HG03139 (cell line): ENCODE measurements at regions not wholly inside any gene's neighbourhood (a gene's known extent, or its start where the extent isn't known, plus 50 kb on each side); places are given as distances from the start of the nearest gene placed in this dataset.
"Not testable (repeated sequence)": the region's sequence is repeated elsewhere in the genome, so short reads cannot be mapped to it uniquely, and the experiment has no call there.

Source experiments
- ATAC-seq: cut with Tn5 transposase; IDR thresholded peaks from one replicate; pipeline ENCODE4 v1.9.1; 2021; ENCODE audit not compliant: unreplicated experiment

DNA sequence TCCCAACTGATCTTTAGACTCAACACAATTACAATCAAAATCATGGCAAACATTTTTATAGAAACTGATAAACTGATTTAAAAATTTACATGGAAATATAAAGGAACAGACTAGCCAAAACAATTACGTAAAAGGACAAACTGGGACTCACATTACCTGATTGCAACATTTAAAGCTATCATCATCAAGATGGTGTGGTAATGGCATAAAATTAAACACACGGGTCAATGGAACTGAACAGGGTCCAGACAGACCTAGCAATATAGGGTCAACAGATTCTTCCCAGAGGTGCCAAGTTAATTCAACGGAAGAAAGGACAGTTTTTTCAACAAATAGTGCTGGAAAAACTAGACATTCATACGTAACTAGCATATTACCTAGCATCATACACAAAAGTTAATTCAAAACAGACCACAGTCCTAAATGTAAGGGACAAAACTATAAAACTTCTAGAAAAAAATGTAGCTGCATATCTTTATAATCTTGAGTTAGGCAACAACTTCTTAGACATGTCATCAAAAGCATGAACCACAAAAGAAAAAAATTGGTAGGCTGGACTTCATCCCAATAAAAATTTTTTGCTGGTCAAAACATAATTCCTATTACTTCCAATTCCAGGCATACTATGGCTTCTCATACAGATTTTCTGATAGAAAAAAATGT is 147.4 kb upstream of the BEND6 start:
- no peak for ATAC-seq

DNA sequence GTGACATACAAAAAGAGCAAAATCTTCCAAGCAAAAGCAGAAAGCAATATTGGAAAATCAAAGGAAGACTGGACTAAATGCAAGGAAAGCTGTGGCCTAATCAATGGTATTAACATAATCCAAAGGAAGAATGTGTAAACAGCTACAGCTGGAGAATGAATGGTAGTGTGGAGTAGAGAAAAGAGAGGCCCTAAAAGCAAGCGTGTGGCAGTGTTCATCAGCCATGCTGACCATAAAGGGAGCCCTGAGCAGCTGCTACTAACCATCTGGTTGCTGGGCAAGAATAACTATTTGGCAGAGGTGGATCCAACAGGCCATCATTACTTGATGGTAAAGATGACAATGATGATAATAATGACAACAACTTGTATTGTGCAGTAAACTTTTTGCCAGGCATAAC is 148.5 kb upstream of the BEND6 start:
- no peak for ATAC-seq

- ATAC-seq: no peak
Observed at GRCh38 chr6:56804996-56805395, 149.9 kb upstream of the BEND6 start.

DNA sequence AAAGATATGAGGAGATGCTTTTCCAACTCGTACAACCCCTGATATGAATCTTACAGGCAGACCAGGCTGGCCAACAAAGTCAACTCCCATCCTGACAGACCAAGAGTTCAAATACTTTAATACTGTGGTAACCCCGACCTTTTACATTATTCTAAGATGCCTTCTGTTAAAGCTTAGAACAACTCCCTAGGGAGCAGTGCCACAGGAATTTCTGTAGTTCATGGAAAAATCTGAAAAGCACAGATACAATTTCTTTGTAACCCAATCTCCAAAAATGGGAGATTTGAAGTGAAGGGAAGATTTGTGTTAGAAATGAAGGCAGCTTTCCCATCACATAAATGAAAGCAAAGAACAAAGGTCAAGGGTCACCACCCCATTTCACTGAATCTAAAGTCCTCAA is 151.3 kb upstream of the BEND6 start:
- no peak for ATAC-seq

GRCh38 chr6:56802584-56802983 is 152.3 kb upstream of the BEND6 start:
- no peak for ATAC-seq

- no peak for ATAC-seq
Observed at GRCh38 chr6:56799989-56800388, 154.9 kb upstream of the BEND6 start.

DNA sequence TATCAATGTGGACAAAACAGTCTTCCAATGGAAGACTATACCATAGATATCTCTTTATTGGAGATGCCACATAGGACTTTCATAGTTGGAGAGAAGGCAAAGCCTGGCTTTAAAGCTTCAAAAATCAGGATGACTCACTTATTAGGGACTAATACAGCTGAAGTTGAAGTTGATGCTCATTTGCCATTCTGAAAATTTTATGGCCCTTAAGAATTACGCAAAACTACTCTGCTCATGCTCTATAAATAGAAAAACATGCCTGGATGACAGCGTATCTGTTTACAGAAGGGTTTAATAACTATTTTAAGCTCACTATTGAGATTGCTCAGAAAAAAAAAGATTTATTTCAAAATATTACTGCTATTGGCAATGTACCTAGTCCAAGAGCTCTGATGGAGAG is 155.5 kb upstream of the DST start:
- no peak for ATAC-seq

GRCh38 chr6:56796196-56796532 is 153.5 kb upstream of the DST start:
- ATAC-seq: no peak

GRCh38 chr6:56795466-56796195 is 152.9 kb upstream of the DST start:
- ATAC-seq: no peak

DNA sequence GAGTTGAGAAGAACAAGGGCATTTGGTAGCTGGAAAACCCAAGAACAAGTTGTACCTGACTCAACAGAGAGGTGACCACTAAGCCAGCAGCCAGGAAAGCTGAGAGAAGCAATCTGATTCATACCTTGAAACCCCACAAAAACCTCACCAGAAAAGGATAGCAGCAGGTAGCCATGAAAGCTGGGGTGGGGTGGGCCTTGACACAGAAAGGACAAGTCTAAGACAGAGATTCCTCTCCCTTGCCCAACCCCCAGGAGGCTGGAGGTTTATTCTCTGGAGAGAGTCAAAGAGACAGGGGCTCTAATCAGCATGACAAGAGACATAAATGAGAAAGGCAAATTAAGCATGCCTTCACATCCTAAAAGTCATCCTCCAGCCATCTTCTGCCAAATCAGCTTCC is 151.7 kb upstream of the DST start:
- ATAC-seq: no peak

DNA sequence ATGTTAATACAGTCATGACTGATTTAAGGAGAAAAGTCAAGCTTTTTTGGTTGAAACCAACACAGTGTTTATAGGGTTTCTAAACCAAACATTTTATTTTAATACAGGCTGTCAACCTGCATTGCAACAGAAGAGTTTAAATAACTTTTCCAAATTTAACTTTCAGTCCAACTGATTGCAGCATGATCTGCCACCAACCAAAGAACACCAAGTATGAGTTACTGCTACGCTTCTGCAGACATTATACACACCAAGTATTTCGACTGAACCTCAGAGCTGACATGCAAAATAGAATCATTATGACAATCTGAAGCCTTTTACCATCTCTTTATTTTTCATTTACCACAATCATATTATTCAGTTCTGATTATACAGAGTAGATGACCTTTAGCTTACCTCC is 151.2 kb upstream of the DST start:
- no peak for ATAC-seq

GRCh38 chr6:56790414-56790813 is 147.7 kb upstream of the DST start:
- ATAC-seq: no peak

DNA sequence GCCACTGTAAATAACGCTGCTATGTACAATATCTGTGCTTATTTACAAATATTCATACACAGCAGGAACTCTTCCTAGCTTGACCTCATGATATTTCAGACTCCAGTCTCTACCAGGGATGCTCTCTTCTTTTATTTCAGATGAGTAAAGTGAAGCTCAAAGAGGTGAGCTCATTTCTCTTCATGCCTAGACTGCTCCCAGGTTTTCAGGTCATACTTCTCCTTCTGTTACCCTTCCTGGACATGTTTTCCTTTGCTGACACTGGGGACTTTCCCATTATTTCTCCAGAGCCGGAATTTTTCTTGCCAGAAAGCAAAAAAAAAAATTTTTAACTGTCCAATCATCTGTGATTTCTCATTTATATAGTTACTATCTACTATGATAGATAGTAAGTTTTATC is 147.2 kb upstream of the DST start:
- ATAC-seq: no peak

DNA sequence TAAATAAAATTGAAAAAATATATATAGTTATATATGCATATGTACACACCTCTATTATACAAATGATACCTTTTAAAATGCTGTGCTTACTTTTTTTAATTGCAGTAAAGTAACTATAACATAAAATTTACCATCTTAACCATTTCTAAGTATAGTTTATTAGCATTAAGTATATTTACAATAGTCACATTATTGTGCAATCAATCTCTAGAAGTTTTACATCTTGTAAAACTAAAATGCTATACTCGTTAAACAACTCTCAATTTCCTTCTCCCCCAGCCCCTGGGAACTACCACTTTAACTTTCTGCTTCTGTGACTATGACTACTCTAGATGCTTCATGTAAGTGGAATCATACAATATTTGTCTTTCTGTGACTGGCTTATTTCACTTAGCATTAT is 146.7 kb upstream of the DST start:
- no peak for ATAC-seq

GRCh38 chr6:56787209-56787608 is 144.5 kb upstream of the DST start:
- ATAC-seq: no peak

- no peak for ATAC-seq
Observed at GRCh38 chr6:56786256-56786655, 143.6 kb upstream of the DST start.

GRCh38 chr6:56785536-56785935 is 142.8 kb upstream of the DST start:
- ATAC-seq: not testable (repeated sequence)

DNA sequence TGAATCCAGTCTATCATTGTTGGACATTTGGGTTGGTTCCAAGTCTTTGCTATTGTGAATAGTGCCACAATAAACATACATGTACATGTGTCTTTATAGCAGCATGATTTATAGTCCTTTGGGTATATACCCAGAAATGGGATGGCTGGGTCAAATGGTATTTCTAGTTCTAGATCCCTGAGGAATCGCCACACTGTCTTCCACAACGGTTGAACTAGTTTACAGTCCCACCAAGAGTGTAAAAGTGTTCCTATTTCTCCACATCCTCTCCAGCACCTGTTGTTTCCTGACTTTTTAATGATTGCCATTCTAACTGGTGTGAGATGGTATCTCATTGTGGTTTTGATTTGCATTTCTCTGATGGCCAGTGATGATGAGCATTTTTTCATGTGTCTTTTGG is 137.4 kb upstream of the DST start:
- ATAC-seq: not testable (repeated sequence)

DNA sequence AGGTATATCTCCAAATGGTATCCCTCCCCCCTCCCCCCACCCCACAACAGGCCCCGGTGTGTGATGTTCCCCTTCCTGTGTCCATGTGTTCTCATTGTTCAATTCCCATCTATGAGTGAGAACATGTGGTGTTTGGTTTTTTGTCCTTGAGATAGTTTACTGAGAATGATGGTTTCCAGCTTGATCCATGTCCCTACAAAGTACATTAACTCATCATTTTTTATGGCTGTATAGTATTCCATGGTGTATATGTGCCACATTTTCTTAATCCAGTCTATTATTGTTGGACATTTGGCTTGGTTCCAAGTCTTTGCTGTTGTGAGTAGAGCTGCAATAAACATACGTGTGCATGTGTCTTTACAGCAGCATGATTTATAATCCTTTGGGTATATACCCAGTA is 135.8 kb upstream of the DST start:
- ATAC-seq: not testable (repeated sequence)

DNA sequence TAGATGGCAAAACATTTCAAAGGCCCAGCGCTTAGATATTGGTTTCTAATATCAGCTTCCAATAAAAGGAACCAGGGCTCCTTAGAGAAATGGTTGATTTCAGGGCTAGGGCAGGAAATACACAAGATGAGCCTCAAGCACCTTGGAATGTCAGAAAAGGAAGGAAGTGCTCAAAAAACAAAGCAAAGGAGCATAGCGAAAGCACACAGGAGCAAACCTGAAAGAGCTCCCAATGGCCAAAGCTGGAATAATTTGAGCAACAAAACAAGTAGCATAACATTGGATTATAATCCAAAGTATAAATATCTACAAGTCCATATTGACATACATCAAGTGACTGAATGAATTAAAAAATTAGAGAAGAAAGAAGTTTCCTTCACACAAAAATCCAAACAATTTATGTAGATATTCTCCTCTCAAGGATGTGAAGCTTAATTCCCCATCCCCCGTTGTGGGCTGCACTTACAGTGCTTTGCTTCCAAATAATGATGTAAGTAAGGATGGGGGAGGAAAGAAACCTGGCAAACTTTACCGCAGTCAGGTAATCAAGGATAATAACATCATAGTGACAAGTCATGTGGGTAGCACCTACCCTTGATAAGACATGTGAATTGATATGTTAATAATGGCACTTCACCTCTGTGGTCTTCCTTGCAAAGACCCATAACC is 132.9 kb upstream of the DST start:
- ATAC-seq: no peak

- no peak for ATAC-seq
Observed at GRCh38 chr6:56772737-56773184, 130.1 kb upstream of the DST start.

DNA sequence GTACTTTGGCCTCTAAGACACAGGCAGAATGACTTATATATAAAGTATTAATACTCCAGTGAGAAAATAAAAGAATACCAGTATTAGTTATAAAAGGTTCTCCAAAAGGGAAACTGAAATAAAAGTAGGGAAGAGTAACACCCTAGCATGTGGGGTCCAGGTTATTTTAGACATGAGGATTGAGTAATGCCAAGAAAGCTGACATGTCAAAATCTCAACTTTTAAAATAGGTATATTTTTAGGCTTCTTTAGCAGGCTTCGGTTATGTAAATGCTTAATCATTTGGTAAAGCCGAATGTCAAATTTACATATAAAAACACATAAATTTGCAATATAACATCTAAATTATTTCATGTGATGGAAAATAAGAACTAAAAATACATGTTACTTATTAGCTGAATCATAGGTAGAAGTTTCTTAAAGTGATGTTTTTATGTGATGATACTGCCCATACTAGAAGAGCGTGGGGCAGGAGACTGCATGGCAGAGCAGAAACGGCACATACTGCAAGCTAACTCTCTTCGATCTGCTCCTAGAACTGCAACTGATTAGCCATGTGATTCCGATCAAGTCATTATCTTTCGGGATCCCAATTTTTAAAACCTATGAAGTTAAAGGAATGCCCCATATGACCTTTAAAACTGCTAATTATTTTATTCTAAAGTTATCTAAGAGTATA is 129.4 kb upstream of the DST start:
- no peak for ATAC-seq
